Activated T-helper 9 cell treated with anti-CD3 and anti-CD28 coated beads, Interleukin-2, amount 50 U/mL, for 16 hours (primary cell): ENCODE measurements at regions not wholly inside any gene's neighbourhood (a gene's known extent, or its start where the extent isn't known, plus 50 kb on each side); places are given as distances from the start of the nearest gene placed in this dataset.
"Not testable (repeated sequence)": the region's sequence is repeated elsewhere in the genome, so short reads cannot be mapped to it uniquely, and the experiment has no call there.

Experiments used
- DNase-seq: peaks from one replicate; pipeline ENCODE4 v3.0.0-alpha.2; 2020; ENCODE audit warnings: low read depth

DNA sequence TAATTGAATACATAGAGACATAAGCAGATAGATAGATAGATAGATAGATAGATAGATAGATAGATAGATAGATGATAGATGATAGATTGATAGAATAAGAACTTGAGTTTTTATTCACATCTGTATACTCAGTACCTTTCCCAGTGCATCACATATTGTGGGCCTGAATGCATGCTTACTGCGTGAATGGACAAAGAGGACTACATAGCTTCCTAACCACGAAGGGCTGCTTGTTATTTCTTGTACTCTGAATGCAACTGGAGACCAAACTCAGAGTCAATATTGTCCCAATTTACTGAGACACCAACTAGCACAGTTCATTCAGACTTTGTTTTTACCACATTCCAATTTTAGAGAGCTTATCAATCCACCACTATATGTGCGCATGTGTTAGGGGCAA, 422.9 kb upstream of the GRM7 start:
- no peak for DNase-seq

DNA sequence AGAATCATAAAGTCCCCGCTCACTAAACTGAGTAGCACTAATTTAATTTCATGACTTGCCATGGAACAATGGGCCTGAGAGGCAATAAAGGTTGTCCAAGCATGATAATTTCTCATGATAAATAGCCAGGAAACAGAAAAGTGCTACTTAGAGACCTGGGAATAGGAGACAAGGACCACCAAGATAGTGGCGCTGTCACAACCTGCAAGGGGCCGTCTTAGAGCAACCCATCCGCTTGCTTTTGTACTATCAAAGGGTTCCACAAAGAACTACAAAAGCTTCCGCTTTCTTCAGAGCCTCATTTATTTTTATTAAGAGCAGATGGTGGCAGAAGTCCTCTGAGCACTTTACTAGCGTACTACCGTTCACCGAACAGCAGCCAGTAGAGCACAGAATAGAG, 421.7 kb upstream of the GRM7 start:
- no peak for DNase-seq

DNA sequence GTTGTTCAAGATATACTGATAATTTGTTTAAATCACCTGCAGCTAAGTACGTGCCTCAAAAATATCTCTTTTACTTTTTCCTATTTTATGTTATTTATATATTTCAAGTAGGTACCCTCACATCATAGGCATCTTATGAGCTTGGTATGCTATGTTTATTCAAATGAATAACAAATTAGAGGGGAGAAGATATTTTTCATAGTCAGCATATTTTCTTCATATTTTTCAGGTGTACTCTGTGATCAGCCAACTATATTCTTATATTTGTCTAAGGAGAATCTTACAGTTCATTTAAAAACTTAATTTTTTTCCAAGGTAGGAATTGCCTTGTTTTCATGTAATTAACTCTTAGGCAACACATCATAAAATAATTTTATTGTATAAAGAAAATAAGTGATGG, 421.1 kb upstream of the GRM7 start:
- DNase-seq, result no peak

DNA sequence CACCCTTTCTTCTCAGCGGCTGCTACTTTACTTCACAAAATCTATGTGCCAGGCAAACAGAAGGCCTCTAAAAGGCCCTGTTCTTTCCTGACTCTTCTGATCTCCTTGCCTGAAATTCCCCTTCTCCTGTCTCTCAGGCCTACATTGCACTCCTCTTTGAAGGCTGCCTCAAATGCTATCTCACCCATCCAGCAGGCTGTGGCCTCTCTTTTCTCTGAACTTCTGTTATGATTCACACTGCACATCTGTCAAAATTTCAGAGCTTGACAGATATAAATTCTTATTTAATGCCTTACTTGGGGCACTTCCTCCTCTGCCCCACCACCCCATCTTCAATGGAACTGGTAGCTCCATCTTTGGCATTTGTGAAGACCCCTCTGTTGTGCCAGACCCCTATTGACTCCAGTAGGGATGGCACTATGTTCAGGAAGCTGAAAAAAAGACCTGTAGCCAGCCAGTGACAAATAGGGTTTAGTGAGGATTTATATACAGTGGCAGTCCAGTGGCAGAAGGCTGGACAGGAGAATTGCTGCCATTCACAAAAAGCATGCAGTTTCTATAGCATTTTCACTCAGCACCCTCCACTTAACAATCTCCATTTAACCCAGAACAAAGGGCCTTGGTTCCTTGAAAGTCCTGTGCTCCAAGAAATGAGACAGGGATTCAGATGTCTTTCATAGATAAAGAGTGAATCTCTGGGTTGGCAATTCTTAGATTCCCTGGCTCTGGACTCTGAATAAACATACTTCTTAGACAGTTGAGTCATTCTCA, 415.8 kb upstream of the GRM7 start:
- DNase-seq, result no peak

DNA sequence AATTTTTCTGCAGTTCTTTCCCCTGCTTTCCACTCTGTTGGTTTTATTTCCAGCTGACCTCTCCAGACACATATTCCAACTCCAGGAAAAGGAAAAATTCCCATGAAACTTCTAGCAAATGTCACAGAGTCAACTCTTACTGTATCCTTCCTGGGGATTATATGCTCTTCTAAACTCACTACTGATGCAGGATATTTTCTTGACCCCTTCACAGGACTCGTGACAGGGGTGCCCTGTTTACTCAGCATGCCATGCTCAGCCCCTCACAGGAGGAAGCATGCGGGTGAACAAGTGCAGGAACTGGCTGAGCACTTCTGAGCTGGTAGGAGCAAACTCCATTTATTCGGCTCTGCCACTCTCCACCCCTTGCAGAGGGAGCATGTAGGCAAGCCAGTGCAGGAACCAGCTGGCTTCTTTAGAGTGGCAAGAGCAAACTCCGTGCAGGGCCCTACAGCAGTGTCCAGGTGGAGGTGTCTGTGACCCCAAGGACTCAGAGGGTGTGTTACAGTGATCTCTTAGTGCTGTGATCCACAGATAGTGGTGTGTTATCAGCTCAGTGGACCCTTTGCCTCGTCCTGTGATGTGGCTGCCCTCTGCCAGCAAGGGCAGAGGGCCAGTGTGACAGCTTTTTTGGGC, 413.6 kb upstream of the GRM7 start:
- DNase-seq, result no peak

- DNase-seq, result no peak
These were observed 412.9 kb upstream of the GRM7 start for GRCh38 chr3:6448011-6448410.

DNA sequence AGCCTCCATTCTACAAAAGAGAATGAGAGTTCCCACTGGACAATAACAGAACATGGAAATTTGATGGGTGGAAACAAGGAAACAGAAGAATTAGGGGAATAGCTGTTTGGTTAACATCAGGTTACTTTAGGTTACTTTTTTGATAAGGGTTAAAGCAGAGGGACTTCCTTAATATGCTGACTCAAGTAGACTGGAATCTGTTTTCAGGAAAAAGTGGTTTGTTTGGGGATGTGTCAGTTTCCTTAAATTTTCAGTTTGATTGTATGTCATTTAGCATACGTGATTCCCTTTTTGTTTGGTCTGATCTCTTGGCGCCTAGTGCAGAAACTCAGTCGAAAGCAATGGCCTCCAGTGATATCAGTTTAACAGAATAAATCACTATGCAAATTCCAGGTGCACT, 411.8 kb upstream of the GRM7 start:
- no peak for DNase-seq

- DNase-seq, result no peak
These were observed 407.9 kb upstream of the GRM7 start for GRCh38 chr3:6452974-6453373.

DNA sequence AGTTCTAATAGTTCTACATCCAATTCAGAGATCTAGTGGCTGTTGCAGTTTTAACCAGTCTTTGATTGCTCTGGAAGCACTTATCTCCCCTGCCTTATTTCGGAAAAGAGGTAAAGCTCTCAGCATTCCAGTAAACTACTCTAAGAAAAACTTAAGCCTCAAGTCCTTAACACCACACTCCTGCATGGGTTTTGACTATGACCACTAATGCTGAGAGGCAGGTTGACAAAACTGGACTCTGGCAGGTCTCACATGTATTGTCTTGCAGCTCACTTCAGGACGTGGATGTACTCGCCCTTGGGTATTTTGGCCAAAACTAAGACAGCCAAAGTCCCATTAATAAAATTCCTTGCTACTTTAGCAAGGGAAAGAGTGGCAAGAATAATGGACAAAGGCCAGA, 405.9 kb upstream of the GRM7 start:
- DNase-seq, result no peak

GRCh38 chr3:6467186-6467585, 393.7 kb upstream of the GRM7 start:
- no peak for DNase-seq

DNA sequence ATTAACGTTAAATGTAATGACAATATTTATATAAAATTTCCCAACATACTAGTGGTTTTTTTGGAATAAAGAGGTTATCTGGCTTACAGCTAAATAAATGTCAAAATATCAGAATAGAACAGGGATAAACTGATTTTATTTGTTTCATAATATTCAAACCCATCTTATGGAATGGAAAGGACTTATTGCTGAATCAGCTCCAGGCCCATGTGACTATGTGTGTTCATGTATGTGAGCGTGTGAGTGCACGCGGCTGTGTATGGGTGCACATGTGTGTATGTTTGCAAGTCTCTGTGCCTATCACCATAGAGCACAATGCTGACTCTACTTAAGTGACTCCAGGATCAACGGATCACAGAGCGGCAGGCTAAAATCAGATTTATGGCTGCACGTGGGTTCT, 392.3 kb upstream of the GRM7 start:
- DNase-seq, result no peak

DNA sequence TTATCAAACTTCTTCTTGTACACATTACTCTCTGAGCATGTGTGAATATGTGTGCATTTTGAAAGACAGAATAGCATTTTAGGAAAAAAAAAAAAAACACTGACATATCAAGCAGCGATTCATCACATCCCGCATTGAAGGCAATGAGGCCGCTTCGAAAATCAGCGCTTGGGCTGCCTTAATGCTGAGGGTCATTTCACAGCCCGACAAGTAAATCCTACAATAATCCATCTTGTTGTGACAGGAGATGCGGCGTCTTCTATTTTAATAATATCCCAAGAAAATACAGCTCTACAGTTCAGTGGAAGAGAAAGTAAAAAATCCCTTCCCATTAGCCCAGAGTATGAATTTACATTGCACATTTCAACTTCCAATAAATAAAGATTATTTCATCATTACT, 389.2 kb upstream of the GRM7 start:
- DNase-seq, result no peak

DNA sequence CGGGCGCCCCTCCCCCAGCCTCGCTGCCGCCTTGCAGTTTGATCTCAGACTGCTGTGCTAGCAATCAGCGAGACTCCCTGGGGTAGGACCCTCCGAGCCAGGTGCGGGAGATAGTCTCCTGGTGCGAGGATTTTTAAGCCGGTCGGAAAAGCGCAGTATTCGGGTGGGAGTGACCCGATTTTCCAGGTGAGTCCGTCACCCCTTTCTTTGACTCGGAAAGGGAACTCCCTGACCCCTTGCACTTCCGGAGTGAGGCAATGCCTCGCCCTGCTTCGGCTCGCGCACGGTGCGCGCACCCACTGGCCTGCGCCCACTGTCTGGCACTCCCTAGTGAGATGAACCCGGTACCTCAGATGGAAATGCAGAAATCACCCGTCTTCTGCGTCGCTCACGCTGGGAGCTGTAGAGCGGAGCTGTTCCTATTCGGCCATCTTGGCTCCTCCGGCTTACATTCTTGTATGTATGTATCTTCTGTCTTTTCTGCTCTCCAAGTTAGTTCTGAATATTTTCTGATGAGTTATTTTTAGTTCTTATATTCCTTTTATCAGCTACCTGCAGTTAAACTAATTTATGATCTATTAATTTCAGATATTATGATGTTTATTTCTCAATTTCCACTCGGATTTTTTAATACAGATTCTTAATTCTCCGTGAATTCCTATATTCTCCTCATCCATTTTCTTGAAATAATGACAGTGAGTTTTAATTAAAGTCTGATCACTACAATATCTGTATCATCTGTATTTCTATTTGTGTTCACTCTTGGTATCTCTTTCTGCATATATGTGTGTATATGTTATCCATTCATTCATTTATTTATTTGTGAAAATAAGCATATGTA, 370.2 kb upstream of the GRM7 start:
- not testable (repeated sequence) for DNase-seq

- DNase-seq, result no peak
These were observed 369.1 kb upstream of the GRM7 start for GRCh38 chr3:6491768-6492167.

- DNase-seq, result no peak
These were observed 368.6 kb upstream of the GRM7 start for GRCh38 chr3:6492306-6492705.

- DNase-seq, result not testable (repeated sequence)
These were observed 362.0 kb upstream of the GRM7 start for GRCh38 chr3:6498944-6499343.

GRCh38 chr3:6504347-6504746, 356.6 kb upstream of the GRM7 start:
- no peak for DNase-seq

GRCh38 chr3:6504834-6505233, 356.1 kb upstream of the GRM7 start:
- no peak for DNase-seq

DNA sequence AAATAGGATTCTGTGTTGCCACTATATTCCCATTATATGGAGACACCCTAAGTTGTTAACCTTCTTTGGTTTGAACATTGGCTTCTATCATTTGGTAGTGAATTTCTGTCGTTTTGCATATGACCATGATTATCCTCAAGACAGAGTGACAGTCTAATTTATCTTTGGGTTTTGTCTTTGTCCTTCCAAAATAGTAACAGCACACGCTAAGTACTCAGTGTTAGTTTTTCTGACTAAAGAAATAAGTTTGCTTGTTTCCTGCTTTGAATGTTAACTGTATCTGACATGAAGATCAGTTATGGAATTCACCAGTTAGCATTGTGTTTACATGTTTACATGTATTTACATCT, 352.5 kb upstream of the GRM7 start:
- DNase-seq, result no peak

DNA sequence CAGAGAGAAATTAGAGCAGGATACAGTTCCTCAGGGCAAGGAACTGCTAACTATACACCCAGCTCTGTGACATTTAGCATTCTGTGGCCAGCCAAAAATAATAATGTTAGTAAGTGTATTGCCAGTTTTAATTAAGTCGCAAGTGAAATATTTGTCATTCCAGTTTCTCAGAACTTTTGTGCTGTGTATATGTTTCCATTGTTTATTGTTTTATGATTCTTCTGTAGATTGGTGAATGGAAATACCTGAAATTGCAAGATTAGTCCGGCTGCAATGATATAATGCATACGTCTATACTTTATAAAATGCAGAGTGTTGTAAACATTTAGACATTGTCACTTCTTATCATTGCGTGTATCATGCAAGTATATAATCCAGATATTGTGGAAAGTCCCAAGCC, 351.3 kb upstream of the GRM7 start:
- DNase-seq, result no peak

DNA sequence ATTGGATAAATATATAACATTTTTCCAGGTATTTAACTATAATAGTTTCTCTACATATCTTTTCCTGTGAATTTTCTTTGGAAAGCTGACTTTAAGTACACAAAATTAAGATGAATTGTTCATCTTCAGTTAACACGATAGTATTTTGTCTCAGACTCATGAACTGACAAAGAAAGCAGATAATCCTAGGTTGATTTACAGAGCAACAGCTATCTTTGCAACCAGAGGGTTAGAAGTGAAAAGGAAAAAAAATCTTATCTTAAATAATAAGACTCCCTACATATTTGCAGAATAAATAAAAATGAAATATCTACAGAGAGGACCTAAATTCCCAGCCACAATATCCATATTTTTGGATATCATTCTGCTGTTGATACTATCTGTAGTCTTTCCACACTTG, 350.2 kb upstream of the GRM7 start:
- DNase-seq, result no peak

GRCh38 chr3:6512172-6512800, 348.6 kb upstream of the GRM7 start:
- no peak for DNase-seq

GRCh38 chr3:6516143-6516542, 344.8 kb upstream of the GRM7 start:
- no peak for DNase-seq
